ENCODE measurements at regions not wholly inside any gene's neighbourhood (a gene's known extent, or its start where the extent isn't known, plus 50 kb on each side); places are given as distances from the start of the nearest gene placed in this dataset.

DNA sequence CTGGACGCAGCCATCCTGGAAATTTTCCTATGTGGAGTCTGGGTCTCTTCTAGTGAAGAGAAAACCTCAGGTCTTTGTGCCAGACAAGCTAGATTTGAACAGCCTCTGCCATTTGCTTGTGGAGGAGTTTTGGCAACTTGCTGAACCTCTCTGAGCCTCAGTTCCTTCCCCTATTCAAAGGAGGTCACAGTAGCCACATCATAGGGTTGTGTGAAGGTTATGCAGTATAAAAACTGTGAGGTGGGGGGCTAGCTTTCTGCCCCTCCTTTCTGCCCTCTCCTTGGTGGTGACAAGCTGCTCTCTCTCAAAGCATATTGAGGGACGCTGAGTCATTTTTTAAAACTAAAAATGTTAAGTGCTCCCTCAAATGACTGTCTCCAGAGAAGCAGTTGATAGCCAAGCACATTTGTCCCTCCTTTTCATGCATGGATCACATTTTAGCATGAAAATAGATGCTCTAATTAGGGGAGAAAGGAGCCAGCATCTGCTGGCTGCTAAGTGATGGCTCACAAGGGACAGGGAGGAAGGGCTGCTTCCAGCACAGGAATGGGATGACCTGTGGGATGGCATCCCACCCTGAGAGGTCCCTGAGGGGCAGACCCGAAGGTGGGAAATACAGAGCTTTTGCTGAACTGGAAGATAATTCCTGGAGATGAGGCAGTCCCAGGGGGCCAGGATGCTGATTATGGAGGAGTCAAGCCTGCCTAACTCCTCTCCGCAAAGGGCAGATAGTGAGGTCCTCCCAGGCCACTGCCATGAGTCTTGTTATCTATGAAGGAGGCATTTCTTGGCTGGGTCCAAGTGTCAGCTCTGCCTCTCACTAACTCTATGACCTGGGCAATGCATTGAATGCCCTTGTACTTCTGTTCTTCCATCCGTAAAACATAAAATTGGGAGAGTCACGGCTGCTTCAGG lies 218.8 kb downstream of the RAB11FIP4 start:
- Histone ChIP-seq H3K36me3 (ENCODE audit: insufficient read depth, low read length) (no peaks in the 10 kb centered on the region), H3K9me2 (ENCODE audit: insufficient read depth, low read length) (no peaks in the 10 kb centered on the region), H4K20me1 (ENCODE audit: insufficient read depth, low read length) (no peaks in the 10 kb centered on the region), H2AFZ (ENCODE audit: low read length) (no peak overlapping the region), H3K9me3 (ENCODE audit: low read length) (no peaks in the 10 kb centered on the region), H3K4me1 (ENCODE audit: insufficient read depth, low read length, poor library complexity, severe bottlenecking) (no peaks in the 10 kb centered on the region), H3K4me2 (ENCODE audit: low read length) (no peak overlapping the region), H3K79me2 (ENCODE audit: insufficient read depth, low read depth, low read length) (no peaks in the 10 kb centered on the region), H3K4me3 (ENCODE audit: low read depth, low read length, poor library complexity, severe bottlenecking) (no peak overlapping the region), H3K27ac (ENCODE audit: low read depth, low read length, poor library complexity, severe bottlenecking) (no peak overlapping the region)
- no peak for DNase-seq (ENCODE audit: low spot score)
- TF ChIP-seq EZH2phosphoT487 (IDR thresholded peaks at IDR 0.05; ENCODE audit: borderline replicate concordance, low read depth, low read length) = no peak
- TF ChIP-seq, protein P1, sequence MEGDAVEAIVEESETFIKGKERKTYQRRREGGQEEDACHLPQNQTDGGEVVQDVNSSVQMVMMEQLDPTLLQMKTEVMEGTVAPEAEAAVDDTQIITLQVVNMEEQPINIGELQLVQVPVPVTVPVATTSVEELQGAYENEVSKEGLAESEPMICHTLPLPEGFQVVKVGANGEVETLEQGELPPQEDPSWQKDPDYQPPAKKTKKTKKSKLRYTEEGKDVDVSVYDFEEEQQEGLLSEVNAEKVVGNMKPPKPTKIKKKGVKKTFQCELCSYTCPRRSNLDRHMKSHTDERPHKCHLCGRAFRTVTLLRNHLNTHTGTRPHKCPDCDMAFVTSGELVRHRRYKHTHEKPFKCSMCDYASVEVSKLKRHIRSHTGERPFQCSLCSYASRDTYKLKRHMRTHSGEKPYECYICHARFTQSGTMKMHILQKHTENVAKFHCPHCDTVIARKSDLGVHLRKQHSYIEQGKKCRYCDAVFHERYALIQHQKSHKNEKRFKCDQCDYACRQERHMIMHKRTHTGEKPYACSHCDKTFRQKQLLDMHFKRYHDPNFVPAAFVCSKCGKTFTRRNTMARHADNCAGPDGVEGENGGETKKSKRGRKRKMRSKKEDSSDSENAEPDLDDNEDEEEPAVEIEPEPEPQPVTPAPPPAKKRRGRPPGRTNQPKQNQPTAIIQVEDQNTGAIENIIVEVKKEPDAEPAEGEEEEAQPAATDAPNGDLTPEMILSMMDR (conservative IDR thresholded peaks at IDR 0.05; ENCODE audit: low read length) = no peak
- ChIA-PET POLR2A (no interaction called here), CTCF (ENCODE audit: unreplicated experiment) (no interaction called here)
- intact Hi-C loops (cut with micrococcal nuclease; ENCODE audit: unreplicated experiment) = no loop called here
- BruUV-seq (replicated peaks) = no TSS peak

DNA sequence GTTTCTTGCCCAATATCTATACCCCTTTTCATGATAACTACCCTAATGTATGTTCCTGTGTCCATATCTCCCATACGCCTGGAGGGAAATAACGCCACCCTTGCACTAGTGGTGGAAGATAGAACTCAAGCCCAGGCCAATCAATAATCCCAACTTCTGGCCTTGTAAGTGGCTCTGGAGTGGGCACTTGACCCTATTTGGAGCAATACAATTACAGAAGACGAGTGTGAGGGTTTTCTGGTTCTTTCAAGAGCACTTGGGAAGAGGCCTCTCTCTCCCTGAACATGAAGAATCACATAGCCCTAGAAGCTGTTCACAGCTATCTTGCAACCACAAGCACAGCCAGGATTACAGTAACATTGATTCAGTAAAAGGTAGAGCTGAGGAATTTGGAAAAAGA lies 217.9 kb downstream of the RAB11FIP4 start:
- no peak for TF ChIP-seq EZH2phosphoT487 (IDR thresholded peaks at IDR 0.05; ENCODE audit: borderline replicate concordance, low read depth, low read length)
- TF ChIP-seq, protein P1 (conservative IDR thresholded peaks at IDR 0.05; ENCODE audit: low read length) = no peak
- POLR2A ChIA-PET = no interaction called here
- BruUV-seq (replicated peaks) = no TSS peak
- CTCF ChIA-PET (ENCODE audit: unreplicated experiment) = no interaction called here
- Histone ChIP-seq H3K36me3 (ENCODE audit: insufficient read depth, low read length) (no peaks in the 10 kb centered on the region), H3K9me2 (ENCODE audit: insufficient read depth, low read length) (no peaks in the 10 kb centered on the region), H3K9me3 (ENCODE audit: low read length) (no peaks in the 10 kb centered on the region), H3K79me2 (ENCODE audit: insufficient read depth, low read depth, low read length) (no peaks in the 10 kb centered on the region), H2AFZ (ENCODE audit: low read length) (no peak overlapping the region), H3K27ac (ENCODE audit: low read depth, low read length, poor library complexity, severe bottlenecking) (no peak overlapping the region), H3K4me2 (ENCODE audit: low read length) (no peak overlapping the region), H3K4me1 (ENCODE audit: insufficient read depth, low read length, poor library complexity, severe bottlenecking) (no peaks in the 10 kb centered on the region), H3K4me3 (ENCODE audit: low read depth, low read length, poor library complexity, severe bottlenecking) (no peak overlapping the region), H4K20me1 (ENCODE audit: insufficient read depth, low read length) (no peaks in the 10 kb centered on the region)
- no peak for DNase-seq (ENCODE audit: low spot score)
- intact Hi-C loops (cut with micrococcal nuclease; ENCODE audit: unreplicated experiment) = no loop called here

DNA sequence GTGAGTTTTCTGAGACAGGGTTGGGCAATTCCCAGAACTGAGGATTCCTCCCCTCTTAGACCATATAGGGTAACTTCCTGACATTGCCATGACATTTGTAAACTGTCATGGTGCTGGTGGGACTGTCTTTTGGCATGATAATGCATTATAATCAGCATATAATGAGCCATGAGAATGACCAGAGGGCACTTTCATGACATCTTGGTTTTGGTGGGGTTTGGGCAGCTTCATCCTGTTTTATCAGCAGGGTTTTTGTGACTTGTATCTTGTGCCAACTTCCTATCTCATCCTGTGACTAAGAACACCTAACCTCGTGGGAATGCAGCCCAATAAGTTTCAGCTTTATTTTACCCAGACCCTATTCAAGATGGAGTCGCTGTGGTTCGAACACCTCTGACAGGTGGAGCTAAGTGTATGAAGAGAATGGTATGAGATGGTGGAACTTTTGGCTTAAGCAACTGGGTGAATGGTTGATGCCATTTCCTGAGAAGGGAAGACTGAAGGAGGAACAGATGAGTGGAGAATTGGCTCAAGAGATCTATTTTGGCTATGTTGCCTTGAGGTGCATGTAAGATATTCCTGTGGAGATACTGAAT lies 217.3 kb downstream of the RAB11FIP4 start:
- ChIA-PET POLR2A (no interaction called here), CTCF (ENCODE audit: unreplicated experiment) (no interaction called here)
- no TSS peak for BruUV-seq (replicated peaks)
- intact Hi-C loops (cut with micrococcal nuclease; ENCODE audit: unreplicated experiment) = no loop called here
- H3K36me3 ChIP-seq (ENCODE audit: insufficient read depth, low read length) = no peaks in the 10 kb centered on the region
- H3K27ac ChIP-seq (ENCODE audit: low read depth, low read length, poor library complexity, severe bottlenecking) = no peak overlapping the region
- H4K20me1 ChIP-seq (ENCODE audit: insufficient read depth, low read length) = no peaks in the 10 kb centered on the region
- no peaks in the 10 kb centered on the region for H3K9me2 ChIP-seq (ENCODE audit: insufficient read depth, low read length)
- no peaks in the 10 kb centered on the region for H3K79me2 ChIP-seq (ENCODE audit: insufficient read depth, low read depth, low read length)
- no peaks in the 10 kb centered on the region for H3K9me3 ChIP-seq (ENCODE audit: low read length)
- no peak for DNase-seq (ENCODE audit: low spot score)
- H3K4me1 ChIP-seq (ENCODE audit: insufficient read depth, low read length, poor library complexity, severe bottlenecking) = no peaks in the 10 kb centered on the region
- no peak overlapping the region for H3K4me3 ChIP-seq (ENCODE audit: low read depth, low read length, poor library complexity, severe bottlenecking)
- H3K4me2 ChIP-seq (ENCODE audit: low read length) = no peak overlapping the region
- no peak for TF ChIP-seq EZH2phosphoT487 (IDR thresholded peaks at IDR 0.05; ENCODE audit: borderline replicate concordance, low read depth, low read length)
- TF ChIP-seq, protein P1 (conservative IDR thresholded peaks at IDR 0.05; ENCODE audit: low read length) = no peak
- H2AFZ ChIP-seq (ENCODE audit: low read length) = no peak overlapping the region
